SK-N-MC (cell line): ENCODE measurements at regions not wholly inside any gene's neighbourhood (a gene's known extent, or its start where the extent isn't known, plus 50 kb on each side); places are given as distances from the start of the nearest gene placed in this dataset.

Experiments used
- EZH2 ChIP-seq: fragments of 200-600 bp; sonication (generic); IDR thresholded peaks from one replicate; pipeline ENCODE4 v1.6.1; 2017; ENCODE audit warnings: antibody characterized with exemption
- FOXP2 ChIP-seq: optimal IDR thresholded peaks from 2 replicates; pipeline ENCODE3; 2011; ENCODE audit warnings: mild to moderate bottlenecking, moderate library complexity; ENCODE audit not compliant: insufficient read depth; ENCODE audit errors: extremely low read length, control extremely low read depth
- POLR2AphosphoS5 ChIP-seq: IDR thresholded peaks from 2 replicates; pipeline ENCODE4 v1.6.1; 2012; ENCODE audit warnings: mild to moderate bottlenecking, low read depth, low read length, borderline replicate concordance

DNA sequence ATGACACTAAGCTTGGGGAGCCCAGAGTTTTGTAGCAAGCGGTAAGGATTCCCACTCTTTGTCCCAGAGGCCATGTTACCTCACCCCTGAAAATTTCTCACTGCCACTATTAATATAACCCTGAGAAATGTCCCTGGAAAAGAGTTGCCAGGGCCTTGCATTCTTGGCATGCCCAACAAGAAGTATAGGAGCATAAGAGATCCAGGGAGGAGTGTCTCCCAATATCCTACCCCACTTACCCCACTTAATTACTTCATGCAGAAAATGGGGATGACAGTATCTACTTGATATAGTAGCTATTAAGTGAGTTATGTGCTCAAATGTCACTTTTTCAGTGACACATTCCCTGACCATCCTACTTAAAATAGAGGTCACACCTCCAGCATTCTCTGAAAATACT lies 120.5 kb upstream of the C1GALT1C1 start:
- TF ChIP-seq EZH2 (no peak), POLR2AphosphoS5 (no peak), FOXP2 (no peak)
